Endodermal cell (in vitro differentiated cells): ENCODE measurements at regions not wholly inside any gene's neighbourhood (a gene's known extent, or its start where the extent isn't known, plus 50 kb on each side); places are given as distances from the start of the nearest gene placed in this dataset.

ENCODE experiments used
- DNase-seq: peaks from one replicate; pipeline ENCODE4 v3.0.0-alpha.2; 2017
- H3K27ac ChIP-seq: 2 replicates; pipeline ENCODE4 v1.5.1; 2013; ENCODE audit warnings: mild to moderate bottlenecking, low read depth, low read length, moderate library complexity
- H3K27me3 ChIP-seq: 2 replicates; pipeline ENCODE4 v1.6.1; 2013; ENCODE audit warnings: mild to moderate bottlenecking, low read length, moderate library complexity; ENCODE audit not compliant: insufficient read depth, control insufficient read depth, poor library complexity, severe bottlenecking
- H3K36me3 ChIP-seq: 2 replicates; pipeline ENCODE4 v1.7.0; 2013; ENCODE audit warnings: mild to moderate bottlenecking, low read length, moderate library complexity; ENCODE audit not compliant: control insufficient read depth, insufficient read depth
- H3K4me1 ChIP-seq: one replicate; pipeline ENCODE4 v1.7.0; 2013; ENCODE audit warnings: low read length; ENCODE audit not compliant: control insufficient read depth, insufficient read depth
- H3K4me3 ChIP-seq: 2 replicates; pipeline ENCODE4 v1.5.1; 2013; ENCODE audit warnings: mild to moderate bottlenecking, low read length, moderate library complexity
- H3K9ac ChIP-seq: 2 replicates; pipeline ENCODE4 v1.6.1; 2013; ENCODE audit warnings: mild to moderate bottlenecking, low read length, moderate library complexity; ENCODE audit not compliant: poor library complexity, severe bottlenecking; ENCODE audit errors: extremely low read depth
- H3K9me3 ChIP-seq: 2 replicates; pipeline ENCODE4 v1.6.1; 2013; ENCODE audit warnings: mild to moderate bottlenecking, low read length, moderate library complexity; ENCODE audit not compliant: control insufficient read depth
- H3K27ac Mint-ChIP-seq: 2 replicates; pipeline ENCODE4 v1.8.0; 2020; ENCODE audit warnings: mixed read lengths
- H3K27me3 Mint-ChIP-seq: 2 replicates; pipeline ENCODE4 v1.8.0; 2021; ENCODE audit warnings: mild to moderate bottlenecking, mixed read lengths; ENCODE audit not compliant: insufficient read depth
- H3K36me3 Mint-ChIP-seq: 2 replicates; pipeline ENCODE4 v1.8.0; 2020; ENCODE audit warnings: low read depth, mixed read lengths
- H3K4me1 Mint-ChIP-seq: 2 replicates; pipeline ENCODE4 v1.8.0; 2020; ENCODE audit warnings: mixed read lengths
- H3K4me3 Mint-ChIP-seq: 2 replicates; pipeline ENCODE4 v1.8.0; 2020; ENCODE audit warnings: mild to moderate bottlenecking, moderate library complexity, mixed read lengths
- H3K9me3 Mint-ChIP-seq: 2 replicates; pipeline ENCODE4 v1.8.0; 2020; ENCODE audit warnings: mild to moderate bottlenecking, mixed read lengths
- WGBS, 2 experiments: methylation state at CpG; one replicate each; pipeline versions ENCODE4 v1.1.5 to v1.1.7; 2013; ENCODE audit warnings: missing lambda C conversion rate in 2 of 2, mixed read lengths in 1 of 2; ENCODE audit not compliant: insufficient coverage in 1 of 2, insufficient read length in 1 of 2; 5-methylcytosine and 5-hydroxymethylcytosine counted together
- TF ChIP-seq, protein P1 (sequence below): fragments of 200-600 bp; sonication (generic); conservative IDR thresholded peaks from 2 replicates; pipeline ENCODE4 v1.5.0; 2021; ENCODE audit warnings: antibody characterized with exemption, mild to moderate bottlenecking

DNA sequence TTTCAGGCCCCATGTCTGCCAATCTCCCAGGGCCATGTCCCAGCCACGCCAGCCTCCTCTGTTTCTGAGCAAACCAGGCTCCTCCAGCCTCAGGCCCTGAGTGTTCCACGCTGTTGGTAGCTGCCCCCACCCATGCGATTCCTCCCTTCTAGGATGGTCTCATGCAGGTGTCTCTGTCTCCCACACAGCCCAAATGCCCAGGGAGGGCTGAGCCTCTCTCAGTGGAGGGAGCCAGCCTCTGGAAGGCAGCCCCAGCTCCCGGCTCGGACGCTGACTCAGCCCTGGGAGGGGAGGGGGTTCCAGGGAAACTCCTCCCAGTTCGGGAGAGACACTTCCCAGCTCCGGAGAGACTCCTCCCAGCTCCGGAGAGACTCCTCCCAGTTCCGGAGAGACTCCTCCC, 122.9 kb upstream of the AFDN start:
- peak overlapping the region; percentile 49 for H3K27ac ChIP-seq
- DNase-seq = peak; percentile 37
- no peak overlapping the region for H3K9ac ChIP-seq
- H3K4me3 Mint-ChIP-seq = no peak overlapping the region
- no peaks in the 10 kb centered on the region for H3K9me3 ChIP-seq
- no peaks in the 10 kb centered on the region for H3K36me3 Mint-ChIP-seq
- H3K36me3 ChIP-seq = no peaks in the 10 kb centered on the region
- H3K9me3 Mint-ChIP-seq = no peaks in the 10 kb centered on the region
- H3K27me3 Mint-ChIP-seq = no peaks in the 10 kb centered on the region
- no peak overlapping the region for H3K27ac Mint-ChIP-seq
- peaks cover 10% of the 10 kb centered on the region for H3K4me1 Mint-ChIP-seq
- no peak overlapping the region for H3K4me3 ChIP-seq
- TF ChIP-seq, protein P1, sequence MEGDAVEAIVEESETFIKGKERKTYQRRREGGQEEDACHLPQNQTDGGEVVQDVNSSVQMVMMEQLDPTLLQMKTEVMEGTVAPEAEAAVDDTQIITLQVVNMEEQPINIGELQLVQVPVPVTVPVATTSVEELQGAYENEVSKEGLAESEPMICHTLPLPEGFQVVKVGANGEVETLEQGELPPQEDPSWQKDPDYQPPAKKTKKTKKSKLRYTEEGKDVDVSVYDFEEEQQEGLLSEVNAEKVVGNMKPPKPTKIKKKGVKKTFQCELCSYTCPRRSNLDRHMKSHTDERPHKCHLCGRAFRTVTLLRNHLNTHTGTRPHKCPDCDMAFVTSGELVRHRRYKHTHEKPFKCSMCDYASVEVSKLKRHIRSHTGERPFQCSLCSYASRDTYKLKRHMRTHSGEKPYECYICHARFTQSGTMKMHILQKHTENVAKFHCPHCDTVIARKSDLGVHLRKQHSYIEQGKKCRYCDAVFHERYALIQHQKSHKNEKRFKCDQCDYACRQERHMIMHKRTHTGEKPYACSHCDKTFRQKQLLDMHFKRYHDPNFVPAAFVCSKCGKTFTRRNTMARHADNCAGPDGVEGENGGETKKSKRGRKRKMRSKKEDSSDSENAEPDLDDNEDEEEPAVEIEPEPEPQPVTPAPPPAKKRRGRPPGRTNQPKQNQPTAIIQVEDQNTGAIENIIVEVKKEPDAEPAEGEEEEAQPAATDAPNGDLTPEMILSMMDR = no peak
- H3K4me1 ChIP-seq = peaks cover 9% of the 10 kb centered on the region
- WGBS, 2 experiments = 90 to 94% methylated on average over 6 to 10 of the region's 10 CpGs
- H3K27me3 ChIP-seq = no peaks in the 10 kb centered on the region

DNA sequence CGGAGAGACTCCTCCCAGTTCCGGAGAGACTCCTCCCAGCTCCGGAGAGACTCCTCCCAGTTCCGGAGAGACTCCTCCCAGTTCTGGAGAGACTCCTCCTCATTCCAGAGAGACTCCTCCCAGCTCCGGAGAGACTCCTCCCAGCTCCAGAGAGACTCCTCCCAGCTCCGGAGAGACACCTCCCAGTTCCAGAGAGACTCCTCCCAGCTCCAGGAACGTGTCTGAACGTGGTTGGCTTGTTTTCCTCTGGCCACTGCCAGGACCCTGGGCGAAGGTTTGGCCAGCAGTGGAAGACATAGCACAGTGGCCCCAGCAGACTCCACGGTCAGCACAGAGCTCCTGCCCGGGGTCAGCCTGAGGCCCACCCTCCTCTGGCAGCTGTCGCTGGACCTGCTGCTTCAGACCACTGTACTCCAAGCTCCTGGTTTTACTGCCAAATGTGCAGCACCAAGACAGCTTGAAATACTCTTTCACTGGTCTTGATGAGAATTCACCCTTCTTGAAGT, 122.3 kb upstream of the AFDN start:
- Mint-ChIP-seq H3K4me3 (no peak overlapping the region), H3K9me3 (no peaks in the 10 kb centered on the region), H3K4me1 (peaks cover 8% of the 10 kb centered on the region), H3K36me3 (no peaks in the 10 kb centered on the region), H3K27me3 (no peaks in the 10 kb centered on the region), H3K27ac (no peak overlapping the region)
- H3K9me3 ChIP-seq = no peaks in the 10 kb centered on the region
- H3K27ac ChIP-seq = no peak overlapping the region
- H3K9ac ChIP-seq = no peak overlapping the region
- no peaks in the 10 kb centered on the region for H3K36me3 ChIP-seq
- TF ChIP-seq, protein P1 = no peak
- peaks cover 3% of the 10 kb centered on the region for H3K4me1 ChIP-seq
- H3K27me3 ChIP-seq = no peaks in the 10 kb centered on the region
- H3K4me3 ChIP-seq = no peak overlapping the region
- 87 to 94% methylated on average over 4 to 12 of the region's 12 CpGs for WGBS, 2 experiments
- DNase-seq = peak; percentile 47

DNA sequence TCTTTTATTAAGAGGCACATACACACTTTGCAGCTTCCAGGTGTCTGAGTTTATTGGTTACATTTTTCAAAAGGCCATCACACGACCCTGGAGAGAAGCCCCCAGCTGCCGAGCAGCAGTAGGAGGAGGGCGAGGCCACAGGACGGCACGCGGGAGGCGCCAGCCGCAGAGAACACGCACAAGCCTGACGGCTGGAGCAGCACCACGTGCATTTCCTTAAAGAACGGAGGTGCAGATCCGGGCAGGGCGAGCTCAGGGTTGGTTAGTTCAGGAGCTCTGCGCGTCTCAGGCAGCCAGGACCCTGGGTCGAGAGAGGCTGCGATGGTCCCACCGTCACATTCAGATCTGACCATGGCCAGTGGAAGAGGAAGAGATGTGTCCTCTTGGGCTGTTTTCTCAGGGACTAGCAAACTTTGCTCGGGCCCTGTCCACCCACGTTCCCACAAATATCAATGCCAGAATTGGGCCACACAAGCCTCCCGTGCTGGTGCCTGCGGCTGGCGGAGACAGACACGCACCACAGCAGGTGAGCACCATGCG, 121.4 kb upstream of the AFDN start:
- Histone ChIP-seq H3K36me3 (no peaks in the 10 kb centered on the region), H3K9me3 (no peaks in the 10 kb centered on the region), H3K9ac (no peak overlapping the region), H3K27me3 (no peaks in the 10 kb centered on the region), H3K27ac (no peak overlapping the region), H3K4me3 (no peak overlapping the region), H3K4me1 (no peaks in the 10 kb centered on the region)
- no peaks in the 10 kb centered on the region for H3K27me3 Mint-ChIP-seq
- 94 to 95% methylated on average over 22 to 26 of the region's 26 CpGs for WGBS, 2 experiments
- DNase-seq = peak; percentile 35
- no peak overlapping the region for H3K27ac Mint-ChIP-seq
- H3K9me3 Mint-ChIP-seq = no peaks in the 10 kb centered on the region
- TF ChIP-seq, protein P1 = no peak
- peaks cover under 1% of the 10 kb centered on the region for H3K4me1 Mint-ChIP-seq
- no peak overlapping the region for H3K4me3 Mint-ChIP-seq
- no peaks in the 10 kb centered on the region for H3K36me3 Mint-ChIP-seq
